KMS-11 (cell line): ENCODE measurements at regions not wholly inside any gene's neighbourhood (a gene's known extent, or its start where the extent isn't known, plus 50 kb on each side); places are given as distances from the start of the nearest gene placed in this dataset.
A peak's percentile ranks its signal among the peaks of the same experiment; 100 is the strongest.

Experiments used
- H2AFZ ChIP-seq: fragments of 200-600 bp; sonication (generic); 2 replicates; pipeline ENCODE4 v1.6.1; 2016; ENCODE audit warnings: antibody characterized with exemption, mixed run types, low read depth
- H3K27ac ChIP-seq: fragments of 200-600 bp; sonication (generic); 2 replicates; pipeline ENCODE4 v1.6.1; 2016; ENCODE audit warnings: mild to moderate bottlenecking, mixed run types
- H3K27me3 ChIP-seq: fragments of 200-600 bp; sonication (generic); 2 replicates; pipeline ENCODE4 v1.6.1; 2017; ENCODE audit warnings: mild to moderate bottlenecking, low read depth, mixed run types, moderate library complexity; ENCODE audit not compliant: insufficient read depth
- H3K36me3 ChIP-seq: fragments of 200-600 bp; sonication (generic); 2 replicates; pipeline ENCODE4 v1.6.1; 2017; ENCODE audit warnings: mild to moderate bottlenecking, mixed run types; ENCODE audit not compliant: insufficient read depth
- H3K4me1 ChIP-seq: fragments of 200-600 bp; sonication (generic); 2 replicates; pipeline ENCODE4 v1.6.1; 2016; ENCODE audit warnings: mild to moderate bottlenecking, low read depth, mixed run types; ENCODE audit not compliant: poor library complexity, severe bottlenecking
- H3K4me2 ChIP-seq: fragments of 200-600 bp; sonication (generic); 2 replicates; pipeline ENCODE4 v1.7.0; 2016; ENCODE audit warnings: mild to moderate bottlenecking, mixed run types
- H3K4me3 ChIP-seq: fragments of 200-600 bp; sonication (generic); IDR thresholded peaks from 2 replicates; pipeline ENCODE4 v1.6.1; 2017; ENCODE audit warnings: low read depth, low read length, mixed read lengths; ENCODE audit not compliant: insufficient read depth
- H3K79me2 ChIP-seq: fragments of 200-600 bp; sonication (generic); 2 replicates; pipeline ENCODE4 v1.6.1; 2016; ENCODE audit warnings: low read depth, mixed run types; ENCODE audit not compliant: insufficient read depth
- H3K9ac ChIP-seq: fragments of 200-600 bp; sonication (generic); 2 replicates; pipeline ENCODE4 v1.6.1; 2016; ENCODE audit warnings: mild to moderate bottlenecking, mixed run types
- H4K20me1 ChIP-seq: fragments of 200-600 bp; sonication (generic); 2 replicates; pipeline ENCODE4 v1.6.1; 2016; ENCODE audit warnings: mild to moderate bottlenecking, mixed run types; ENCODE audit not compliant: insufficient read depth
- TF ChIP-seq, protein P1 (sequence below): fragments of 200-600 bp; sonication (generic); conservative IDR thresholded peaks from 2 replicates; pipeline ENCODE4 v1.6.1; 2017; ENCODE audit warnings: low read depth, mild to moderate bottlenecking, antibody characterized with exemption, low read length, moderate library complexity, mixed read lengths

DNA sequence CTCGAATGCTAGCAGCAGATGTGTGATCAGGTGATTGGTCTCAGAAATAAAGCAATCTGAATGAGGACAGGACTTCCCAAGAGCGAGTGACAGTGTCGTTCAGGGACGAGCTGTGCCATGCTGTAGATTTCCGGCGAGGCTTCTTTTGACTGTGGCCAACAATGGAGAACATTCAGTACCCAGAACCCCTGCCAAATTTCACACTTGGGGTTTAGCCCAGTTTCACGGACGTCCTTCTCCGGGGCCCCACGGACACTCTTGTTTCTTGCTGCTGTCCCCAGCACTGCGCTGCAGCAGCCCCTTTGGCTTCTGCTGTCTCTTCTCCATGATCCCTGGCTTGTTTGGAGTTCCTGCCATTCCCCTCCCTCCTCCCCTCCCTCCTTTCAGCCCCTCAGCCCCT, 115.1 kb upstream of the GRAMD1B start:
- Histone ChIP-seq H3K27ac (no peak overlapping the region), H4K20me1 (no peaks in the 10 kb centered on the region)
- TF ChIP-seq, protein P1, sequence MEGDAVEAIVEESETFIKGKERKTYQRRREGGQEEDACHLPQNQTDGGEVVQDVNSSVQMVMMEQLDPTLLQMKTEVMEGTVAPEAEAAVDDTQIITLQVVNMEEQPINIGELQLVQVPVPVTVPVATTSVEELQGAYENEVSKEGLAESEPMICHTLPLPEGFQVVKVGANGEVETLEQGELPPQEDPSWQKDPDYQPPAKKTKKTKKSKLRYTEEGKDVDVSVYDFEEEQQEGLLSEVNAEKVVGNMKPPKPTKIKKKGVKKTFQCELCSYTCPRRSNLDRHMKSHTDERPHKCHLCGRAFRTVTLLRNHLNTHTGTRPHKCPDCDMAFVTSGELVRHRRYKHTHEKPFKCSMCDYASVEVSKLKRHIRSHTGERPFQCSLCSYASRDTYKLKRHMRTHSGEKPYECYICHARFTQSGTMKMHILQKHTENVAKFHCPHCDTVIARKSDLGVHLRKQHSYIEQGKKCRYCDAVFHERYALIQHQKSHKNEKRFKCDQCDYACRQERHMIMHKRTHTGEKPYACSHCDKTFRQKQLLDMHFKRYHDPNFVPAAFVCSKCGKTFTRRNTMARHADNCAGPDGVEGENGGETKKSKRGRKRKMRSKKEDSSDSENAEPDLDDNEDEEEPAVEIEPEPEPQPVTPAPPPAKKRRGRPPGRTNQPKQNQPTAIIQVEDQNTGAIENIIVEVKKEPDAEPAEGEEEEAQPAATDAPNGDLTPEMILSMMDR = no peak

DNA sequence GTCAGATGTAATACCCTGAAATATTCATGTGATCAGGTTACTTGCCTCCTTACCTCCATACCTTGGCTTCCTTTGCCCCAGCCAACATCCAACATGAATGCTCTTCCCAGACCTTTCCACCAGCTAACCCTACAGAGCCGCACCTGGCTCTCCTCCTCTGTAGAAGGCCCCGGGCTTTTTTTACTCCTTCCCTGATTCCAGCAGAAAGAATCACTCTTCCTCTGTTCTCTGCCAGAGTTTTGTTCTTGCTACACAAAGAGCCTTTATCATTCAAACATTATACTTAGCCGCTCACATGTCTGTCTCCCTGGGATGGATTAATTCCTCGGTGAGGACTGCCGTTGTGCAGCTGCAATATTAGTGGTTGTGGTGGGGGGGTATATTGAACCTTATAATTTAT, 116.8 kb upstream of the GRAMD1B start:
- TF ChIP-seq, protein P1 = no peak
- Histone ChIP-seq H3K9ac (no peak overlapping the region), H3K27me3 (no peaks in the 10 kb centered on the region), H4K20me1 (no peaks in the 10 kb centered on the region), H3K36me3 (no peaks in the 10 kb centered on the region), H3K4me2 (no peak overlapping the region), H3K27ac (no peak overlapping the region), H3K4me1 (peaks cover 6% of the 10 kb centered on the region), H3K4me3 (no peak overlapping the region), H3K79me2 (no peaks in the 10 kb centered on the region), H2AFZ (no peak overlapping the region)

More for the DNA sequence above, 115.1 kb upstream of the GRAMD1B start:
- Histone ChIP-seq H3K4me1 (no peaks in the 10 kb centered on the region), H3K9ac (no peak overlapping the region), H3K36me3 (no peaks in the 10 kb centered on the region), H3K79me2 (no peaks in the 10 kb centered on the region), H3K4me3 (no peak overlapping the region), H2AFZ (no peak overlapping the region), H3K27me3 (no peaks in the 10 kb centered on the region), H3K4me2 (no peak overlapping the region)

DNA sequence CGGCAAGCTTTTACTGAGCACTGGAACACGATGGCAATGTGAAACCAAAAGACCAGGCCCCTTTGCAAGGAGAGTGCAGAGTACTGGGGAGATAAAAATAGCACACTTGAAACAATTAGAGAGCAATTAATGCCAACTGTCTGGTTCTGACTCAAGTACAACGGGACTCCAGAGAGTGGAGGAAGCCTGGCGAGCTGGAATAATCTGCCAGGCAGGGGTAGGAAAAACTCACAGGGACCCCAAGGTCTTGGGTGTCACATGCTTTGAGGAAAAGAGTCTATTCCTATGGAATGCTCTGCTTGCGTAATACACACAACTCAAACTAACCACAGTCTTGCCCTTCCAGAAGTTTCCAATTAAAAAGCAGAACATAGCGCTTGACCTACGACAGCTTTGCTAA, 113.0 kb upstream of the CLMP start:
- peaks cover 21% of the 10 kb centered on the region for H3K4me1 ChIP-seq
- peak overlapping the region; percentile 66 for H2AFZ ChIP-seq
- H3K79me2 ChIP-seq = no peaks in the 10 kb centered on the region
- no peaks in the 10 kb centered on the region for H4K20me1 ChIP-seq
- H3K9ac ChIP-seq = peak overlapping the region; percentile 10; the same call in 1 of the 2 replicates
- no peak overlapping the region for H3K4me3 ChIP-seq
- H3K27me3 ChIP-seq = no peaks in the 10 kb centered on the region
- peak overlapping the region; percentile 65 for H3K27ac ChIP-seq
- peak overlapping the region; percentile 64 for H3K4me2 ChIP-seq
- H3K36me3 ChIP-seq = no peaks in the 10 kb centered on the region
- TF ChIP-seq, protein P1 = no peak

DNA sequence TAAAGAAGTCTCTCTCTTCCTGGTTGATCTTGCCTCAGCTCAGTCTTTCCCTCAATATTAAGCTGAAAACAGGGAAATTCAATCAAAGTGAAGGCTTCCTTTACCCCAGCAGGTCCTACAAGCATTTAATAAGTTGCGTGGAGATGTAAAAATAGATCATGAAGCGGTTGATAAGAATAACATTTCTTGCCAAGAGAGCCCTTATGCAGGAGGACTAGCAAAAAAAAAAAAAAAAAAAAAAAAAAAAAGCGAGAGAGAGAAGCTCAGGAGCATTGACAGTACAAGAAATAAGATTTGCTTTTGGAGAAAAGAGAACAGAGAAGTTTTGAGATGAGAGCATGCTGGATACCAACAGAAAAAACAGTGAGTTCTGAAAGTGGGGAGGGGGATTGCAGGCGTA, 112.2 kb upstream of the CLMP start:
- peak overlapping the region; percentile 10; the same call in 1 of the 2 replicates for H3K9ac ChIP-seq
- H3K4me3 ChIP-seq = no peak overlapping the region
- H3K36me3 ChIP-seq = no peaks in the 10 kb centered on the region
- peak overlapping the region; percentile 64 for H3K4me2 ChIP-seq
- H3K4me1 ChIP-seq = peaks cover 21% of the 10 kb centered on the region
- no peaks in the 10 kb centered on the region for H3K27me3 ChIP-seq
- no peaks in the 10 kb centered on the region for H3K79me2 ChIP-seq
- TF ChIP-seq, protein P1 = no peak
- H3K27ac ChIP-seq = peak overlapping the region; percentile 65
- no peaks in the 10 kb centered on the region for H4K20me1 ChIP-seq
- H2AFZ ChIP-seq = peak overlapping the region; percentile 66
